ENCODE measurements at regions not wholly inside any gene's neighbourhood (a gene's known extent, or its start where the extent isn't known, plus 50 kb on each side); places are given as distances from the start of the nearest gene placed in this dataset.
A peak's percentile ranks its signal among the peaks of the same experiment; 100 is the strongest.

DNA sequence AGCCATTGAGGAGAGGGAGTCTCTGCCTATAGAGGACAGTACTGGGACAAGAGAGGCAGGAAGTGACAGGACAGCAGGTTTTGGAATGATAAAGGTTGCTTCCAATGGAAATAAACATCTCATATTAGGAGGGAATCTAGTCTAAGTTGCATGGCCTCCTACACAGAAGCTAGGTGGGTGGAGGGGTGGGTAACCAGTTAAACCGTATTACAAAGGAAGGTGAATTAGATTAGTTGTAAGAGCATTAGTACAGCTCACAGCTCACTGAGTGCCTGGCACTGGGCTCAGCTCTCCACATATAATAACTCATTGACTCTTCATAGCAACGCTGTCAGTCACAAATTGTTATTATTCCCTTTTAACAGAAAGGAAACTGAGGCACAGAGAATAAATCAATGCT, 468.1 kb downstream of the PTPRU start:
- DNase-seq = no peak

DNA sequence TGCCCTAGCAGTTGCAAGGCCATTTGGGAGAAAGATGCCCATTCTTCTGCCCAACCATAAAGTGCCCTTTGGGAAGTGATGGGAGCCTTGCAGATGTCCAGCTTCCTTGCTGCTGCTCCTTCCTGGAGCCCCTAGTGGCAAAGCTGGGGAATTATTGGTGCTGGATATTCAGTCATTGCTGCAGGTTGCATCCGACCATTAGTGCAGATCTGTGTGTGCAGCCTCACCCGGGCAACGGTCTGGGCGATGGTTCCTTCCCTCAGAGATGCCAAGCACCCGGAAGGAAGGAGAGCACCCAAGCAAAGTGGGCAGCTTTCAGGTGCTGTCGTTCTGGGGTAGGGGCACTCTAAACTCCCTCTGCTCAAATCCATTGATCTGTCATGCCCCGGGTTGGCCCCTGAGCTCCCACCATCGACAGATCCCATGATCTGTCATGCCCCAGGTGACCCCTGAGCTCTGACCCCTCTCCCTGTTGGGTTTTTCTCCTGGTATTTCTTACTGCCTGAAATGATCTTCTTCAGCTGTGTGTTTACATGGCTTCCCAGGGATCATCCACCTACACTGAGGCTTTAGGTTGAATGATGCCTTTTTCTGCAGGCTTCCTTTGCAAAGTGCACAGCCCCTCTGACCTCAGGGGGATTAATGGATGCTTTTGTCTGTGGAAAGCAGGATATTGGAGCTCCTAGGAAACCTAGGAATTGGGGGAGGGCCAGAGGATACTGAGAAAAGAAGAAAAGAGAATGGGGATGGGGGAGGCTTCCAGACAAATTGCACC, 467.5 kb downstream of the PTPRU start:
- no peak for DNase-seq

DNA sequence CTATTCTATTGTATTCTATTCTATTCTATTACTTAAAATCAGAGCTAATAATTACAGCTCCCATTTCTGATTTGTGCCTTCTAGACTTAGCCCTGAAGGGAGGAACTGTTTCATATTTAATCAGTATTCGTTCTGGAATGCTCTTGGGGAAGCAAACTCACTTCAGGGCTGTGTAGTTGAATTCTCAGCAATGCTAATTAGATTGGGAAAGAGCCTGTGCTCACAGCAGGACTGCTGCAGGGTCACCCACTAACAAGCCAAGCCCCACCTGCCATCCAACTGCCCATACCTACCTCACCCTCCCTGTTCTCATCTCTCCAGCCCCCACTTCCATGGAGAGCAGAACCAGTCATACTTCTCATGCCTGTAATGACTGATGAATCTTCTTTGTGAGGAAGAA, 464.2 kb downstream of the PTPRU start:
- DNase-seq = no peak

DNA sequence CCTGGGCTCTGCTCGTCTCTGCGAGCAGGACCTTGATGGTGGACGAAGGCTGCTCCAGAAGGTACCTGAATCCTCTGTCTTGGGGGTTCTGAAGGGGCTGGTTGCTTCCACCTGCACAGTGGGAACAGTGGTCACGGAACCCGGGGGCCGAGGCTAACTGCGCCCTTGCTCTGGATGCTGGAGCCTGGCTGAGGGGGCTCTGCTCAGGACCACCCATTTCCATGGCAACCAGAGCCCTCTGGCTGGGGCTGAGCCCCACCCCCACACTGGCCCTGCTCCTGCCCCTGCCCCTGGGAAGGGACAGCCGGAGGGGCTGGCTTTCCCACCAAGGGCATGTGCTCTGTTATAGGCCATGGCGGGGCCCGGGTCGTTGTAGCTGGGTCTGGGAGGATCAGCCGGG, 462.3 kb downstream of the PTPRU start:
- no peak for DNase-seq

DNA sequence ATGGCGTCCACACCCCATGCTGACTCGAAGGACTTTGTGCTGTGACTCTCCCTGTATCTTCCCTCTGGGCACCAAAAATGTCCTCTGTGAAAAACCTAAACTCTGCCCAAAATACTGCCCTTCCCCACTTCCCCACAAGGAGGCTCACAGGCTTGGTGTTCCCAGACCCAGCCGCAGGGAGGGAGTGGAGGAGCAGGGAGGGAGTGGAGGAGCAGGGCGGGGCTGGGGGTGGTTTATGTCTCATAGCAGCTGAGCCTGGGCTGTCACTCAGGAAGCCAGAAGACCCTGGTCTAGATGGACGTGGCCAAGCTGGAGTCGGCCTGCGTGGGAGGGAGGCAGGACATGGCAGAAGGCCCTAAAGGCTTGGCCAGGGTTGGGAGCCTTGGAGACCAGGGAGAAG, 461.7 kb downstream of the PTPRU start:
- DNase-seq = no peak

DNA sequence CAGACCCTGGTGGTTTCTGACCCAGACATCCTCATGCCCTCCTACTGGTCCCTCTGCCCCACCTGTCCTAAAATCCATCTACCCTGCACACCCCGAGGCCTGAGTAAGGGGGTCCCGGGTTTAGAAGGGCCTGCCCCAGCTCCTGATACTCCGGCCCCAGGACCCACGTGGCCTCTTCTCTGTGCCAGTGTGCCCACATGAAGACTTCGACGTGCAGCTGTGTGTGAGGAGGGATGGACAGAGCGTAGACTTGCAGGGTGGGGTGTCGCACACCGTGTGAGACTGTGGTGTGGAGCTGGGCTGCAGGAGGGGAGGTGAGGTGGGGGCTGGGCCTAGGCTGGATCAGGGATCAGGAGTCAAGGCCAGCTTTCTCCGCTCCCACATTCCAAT, 461.1 kb downstream of the PTPRU start:
- no peak for DNase-seq

DNA sequence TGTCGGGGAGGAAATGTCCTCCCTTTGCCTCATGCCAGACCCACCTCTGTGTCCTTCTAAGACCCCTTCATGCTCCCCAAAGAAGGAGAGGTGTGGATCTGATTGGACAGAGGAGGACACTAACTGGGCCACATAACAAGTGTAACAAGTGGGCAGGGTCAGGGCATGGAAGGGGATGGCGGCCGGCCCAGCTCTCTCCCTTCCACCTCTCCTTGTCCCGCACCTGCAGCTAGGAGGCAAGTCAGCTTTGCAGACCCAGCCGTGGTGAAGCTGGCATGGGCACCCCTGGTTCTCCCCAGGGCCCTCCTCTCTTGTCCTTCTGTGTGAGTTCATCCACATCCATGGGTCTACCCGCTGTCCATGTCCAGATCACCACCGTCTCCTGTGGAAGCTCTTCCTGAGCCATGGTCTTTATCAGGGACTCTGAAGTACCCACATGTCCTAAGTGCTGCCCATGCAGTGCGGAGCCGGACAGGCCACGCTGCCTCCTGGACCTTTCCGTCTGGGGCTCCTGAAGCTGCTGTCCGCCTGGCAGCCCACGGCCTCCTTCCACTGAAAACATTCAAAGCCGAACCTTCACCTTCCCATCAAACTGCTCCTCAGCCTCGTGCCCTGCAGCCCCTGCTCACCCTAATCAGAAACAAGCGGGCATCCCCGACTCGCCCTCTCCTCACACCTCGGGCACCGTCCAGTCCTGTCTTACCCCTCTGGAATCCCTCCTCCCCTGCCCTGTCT, 460.5 kb downstream of the PTPRU start:
- DNase-seq = no peak

DNA sequence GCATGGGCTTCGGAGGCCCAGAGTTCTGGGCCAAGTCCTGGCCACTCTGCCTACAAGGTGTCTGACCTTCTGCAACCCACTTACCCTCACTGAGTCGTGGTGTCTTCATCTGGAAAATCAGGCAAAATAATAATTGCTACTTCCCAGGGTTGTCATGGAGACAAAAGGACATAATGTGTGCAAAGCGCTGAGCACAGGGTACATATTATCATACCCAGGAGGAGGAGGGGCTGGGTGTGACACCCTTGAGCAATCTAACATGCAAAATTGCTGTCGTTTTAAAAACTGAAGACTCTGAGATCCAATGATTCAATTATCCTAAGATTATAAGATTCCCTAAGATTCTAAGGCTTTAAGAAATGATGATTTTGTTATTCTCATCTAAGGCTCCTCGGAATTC, 459.5 kb downstream of the PTPRU start:
- no peak for DNase-seq

DNA sequence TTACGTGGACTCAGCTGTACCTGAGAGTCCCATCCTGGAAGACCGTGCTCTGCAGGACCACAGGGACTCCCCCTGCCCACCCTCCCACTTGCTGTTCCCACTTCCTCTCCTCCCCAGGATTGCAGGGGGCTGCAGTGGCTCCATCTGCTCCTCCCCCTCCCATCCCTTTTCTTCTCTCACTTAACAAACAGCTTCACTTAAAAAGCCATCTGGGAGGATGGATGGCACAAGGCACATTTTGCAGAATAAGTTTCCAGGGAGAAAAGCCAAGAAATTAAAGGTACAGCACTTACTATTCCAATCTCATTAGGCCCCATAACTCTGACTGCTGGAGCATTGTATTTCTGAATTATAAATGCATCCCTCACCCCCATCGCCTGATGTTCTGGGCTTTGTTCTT, 458.7 kb downstream of the PTPRU start:
- DNase-seq = no peak

DNA sequence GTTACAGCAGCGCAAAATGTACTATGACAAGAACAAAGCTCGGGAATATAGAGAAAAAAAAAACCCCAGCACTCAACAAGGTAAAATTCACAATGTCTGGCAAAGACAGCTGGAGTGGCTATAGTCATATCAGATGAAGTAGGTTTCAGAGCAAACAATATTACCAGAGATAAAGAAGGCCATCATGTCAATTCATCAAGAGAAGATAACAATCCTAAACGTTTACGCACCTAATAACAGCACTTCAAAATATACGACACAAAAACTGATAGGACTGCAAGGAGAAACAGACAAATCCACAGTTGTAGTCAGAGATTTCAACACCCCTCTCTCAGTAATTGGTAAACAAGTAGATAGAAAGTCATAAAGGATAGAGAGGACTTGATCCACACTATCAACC, 455.2 kb downstream of the PTPRU start:
- DNase-seq = no peak

DNA sequence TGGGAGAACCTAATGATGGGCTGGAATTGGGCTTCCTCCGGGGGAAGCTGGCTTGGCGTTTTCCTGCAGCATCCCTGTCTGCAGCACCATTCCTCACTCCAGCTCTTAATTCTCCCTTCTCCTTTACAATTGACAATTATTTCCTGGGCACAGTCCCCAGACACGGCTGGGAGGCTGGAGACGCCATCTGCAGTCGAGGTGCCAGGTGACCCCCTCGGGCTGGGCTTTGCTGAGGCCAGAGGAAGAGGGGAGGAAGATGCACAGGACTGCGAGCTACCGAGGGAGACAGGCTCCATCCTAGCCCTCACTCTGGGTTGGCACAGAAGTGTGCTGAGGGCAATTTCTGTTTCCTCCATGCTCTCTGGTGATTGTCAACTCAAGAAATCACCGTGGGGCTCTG, 453.8 kb downstream of the PTPRU start:
- no peak for DNase-seq

DNA sequence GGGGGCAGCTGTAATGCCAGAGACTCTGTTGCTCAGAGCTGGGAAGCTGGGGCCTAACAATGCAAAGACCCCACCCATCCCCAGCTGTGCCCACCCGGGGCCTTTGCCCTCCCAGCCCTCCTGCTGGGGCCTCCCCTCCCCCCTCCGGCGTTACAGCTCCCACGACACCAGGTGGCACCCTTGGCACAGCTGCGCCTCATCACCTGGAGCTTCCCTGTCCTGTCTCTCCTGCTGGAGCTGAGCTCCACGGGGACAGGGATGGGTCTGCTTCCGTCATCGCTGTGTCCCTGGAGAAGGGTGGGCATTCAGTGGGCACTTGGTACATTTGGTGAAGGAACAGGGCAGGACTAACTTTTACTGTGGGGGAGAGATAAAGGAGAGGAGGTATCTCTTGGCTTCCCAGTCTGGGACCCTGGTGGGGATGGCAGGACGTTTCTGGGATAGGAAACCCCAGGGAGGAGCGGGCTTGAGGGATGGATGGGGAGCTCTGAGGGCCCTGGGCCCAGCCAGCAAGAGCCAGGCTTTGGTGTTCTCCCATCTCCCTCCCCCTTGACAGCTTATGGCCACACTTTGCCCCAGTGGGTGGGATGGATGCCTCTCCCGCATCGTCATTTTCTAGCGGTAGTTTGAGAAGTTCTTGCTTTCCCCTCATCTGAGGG, 453.2 kb downstream of the PTPRU start:
- no peak for DNase-seq

DNA sequence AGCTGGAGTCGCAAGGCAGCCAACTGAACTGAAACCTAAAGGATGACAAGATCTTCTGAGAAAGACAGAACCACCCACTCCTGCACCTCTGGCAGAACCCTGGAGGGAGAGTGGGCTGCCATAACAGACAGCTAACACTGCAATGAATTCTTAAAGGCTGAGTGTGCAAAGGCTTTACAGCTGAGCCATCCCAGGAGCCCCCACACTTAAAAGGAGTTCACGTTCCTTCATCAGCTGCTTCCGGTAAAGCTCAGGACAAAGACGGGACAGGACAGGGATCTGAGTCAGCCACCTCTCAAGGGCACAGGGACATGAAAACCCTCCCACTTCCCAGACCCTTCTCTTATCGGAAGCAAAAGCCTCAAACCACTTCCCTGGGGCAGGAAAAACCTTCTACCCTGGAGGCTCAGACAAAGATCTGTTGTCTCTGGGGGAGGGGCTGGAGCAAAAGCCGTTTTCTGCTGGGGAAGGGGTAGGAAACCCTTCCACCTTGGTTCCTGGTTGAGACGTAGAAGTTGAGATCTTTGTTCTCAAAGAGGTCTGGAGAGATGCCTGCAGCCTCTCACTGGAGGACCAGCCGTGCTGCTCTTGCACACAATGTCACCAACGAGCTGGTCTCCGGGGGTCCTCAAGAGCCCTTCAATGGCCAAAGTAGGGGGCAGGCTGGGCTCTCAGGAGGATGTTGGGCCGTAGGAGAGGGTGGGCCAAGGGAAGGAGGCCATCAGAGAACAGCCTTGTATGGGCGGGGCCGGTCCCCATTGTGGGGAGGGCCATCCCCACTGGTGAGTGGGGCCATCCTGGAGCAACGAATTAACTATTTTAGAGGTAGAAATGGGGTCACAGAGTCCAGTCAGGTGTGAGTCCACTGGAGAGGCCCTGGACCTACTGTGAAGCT, 452.4 kb downstream of the PTPRU start:
- no peak for DNase-seq

DNA sequence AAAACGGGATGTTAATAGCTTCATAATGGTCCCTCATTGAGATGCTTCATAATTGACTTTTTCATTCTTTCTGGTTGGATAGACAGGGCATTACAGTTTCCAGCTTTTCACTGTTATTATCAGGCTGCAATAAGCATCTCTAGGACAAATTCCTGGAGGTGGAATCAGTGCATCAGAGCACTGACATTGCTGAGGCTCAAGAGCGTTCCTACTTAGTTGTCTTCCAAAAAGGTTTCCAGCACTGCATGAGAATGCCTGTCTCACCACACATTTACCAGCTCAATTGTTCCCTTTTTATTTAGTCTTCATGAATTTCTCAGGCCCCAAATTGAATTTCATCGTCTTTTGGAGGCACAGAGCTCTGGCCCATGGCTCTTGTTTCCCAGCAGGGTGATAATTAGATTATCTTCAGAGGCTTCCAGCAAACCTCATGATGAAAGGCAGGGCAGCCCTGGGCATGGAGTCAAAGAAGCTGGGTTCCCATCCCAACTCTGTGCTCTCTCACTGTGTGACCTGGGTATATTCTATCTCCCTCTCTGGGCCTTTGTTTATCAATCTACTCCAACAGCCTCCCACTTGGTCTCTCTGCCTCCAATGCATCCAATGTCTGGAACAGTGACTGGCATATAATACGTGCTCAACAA, 451.4 kb downstream of the PTPRU start:
- no peak for DNase-seq

DNA sequence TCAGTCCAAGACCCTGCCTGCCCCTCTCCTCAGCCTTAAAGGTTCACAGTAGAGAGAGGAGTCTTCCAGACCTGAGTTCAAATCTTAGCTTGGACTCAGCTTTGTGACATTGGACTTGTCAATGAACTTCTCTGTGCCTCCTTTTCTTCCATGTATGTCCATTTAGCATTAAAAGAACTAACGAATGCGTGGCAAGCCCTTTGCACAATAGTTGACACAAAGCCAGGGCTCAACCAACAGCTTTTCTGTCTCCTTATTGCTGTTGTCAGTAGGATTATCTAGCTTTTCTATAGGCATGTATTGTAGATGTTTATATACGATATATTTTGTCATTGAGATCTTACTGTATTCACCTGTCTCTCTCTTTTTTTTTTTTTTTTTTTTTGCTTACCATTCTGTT, 450.8 kb downstream of the PTPRU start:
- DNase-seq = no peak

DNA sequence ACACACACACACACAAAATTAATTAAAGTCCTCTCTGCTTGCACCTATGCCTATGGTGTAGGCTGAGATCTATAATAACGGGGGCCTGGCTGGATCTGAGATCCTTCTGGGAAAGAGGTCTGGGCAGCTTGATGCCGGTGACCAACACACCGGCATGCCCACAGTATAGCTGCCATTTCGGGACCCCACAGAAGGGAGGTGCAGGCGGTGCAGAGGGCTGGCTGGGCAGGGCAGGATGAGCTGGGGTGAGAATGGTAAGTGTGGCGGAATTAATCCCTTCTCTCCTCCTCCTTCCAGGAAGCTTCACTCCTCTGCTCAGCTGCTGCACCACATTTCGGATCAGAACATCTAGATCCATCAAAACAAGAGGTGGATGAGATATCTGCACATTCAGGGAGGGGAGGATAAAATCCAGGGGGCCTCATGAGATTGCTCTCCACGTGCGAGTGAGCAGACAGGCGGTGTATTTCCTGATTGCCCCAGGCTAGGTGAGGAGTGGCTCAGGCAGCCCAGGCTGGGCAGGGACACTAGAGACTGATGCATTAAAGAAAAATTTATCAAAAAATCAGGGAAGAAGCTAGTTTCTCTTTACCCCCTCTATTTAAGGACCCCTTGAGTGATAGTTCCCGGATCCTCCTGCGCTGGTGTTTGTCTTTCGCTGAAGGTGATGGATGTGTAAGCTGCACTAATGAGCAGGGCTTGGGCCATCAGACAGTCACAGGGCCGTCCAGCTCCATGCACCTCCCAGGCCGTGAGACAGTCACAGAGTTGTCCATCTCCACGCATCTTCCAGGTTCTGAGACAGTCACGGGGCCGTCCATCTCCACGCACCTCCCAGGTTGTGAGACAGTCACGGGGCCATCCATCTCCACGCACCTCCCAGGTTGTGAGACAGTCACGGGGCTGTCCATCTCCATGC, 449.9 kb downstream of the PTPRU start:
- no peak for DNase-seq

DNA sequence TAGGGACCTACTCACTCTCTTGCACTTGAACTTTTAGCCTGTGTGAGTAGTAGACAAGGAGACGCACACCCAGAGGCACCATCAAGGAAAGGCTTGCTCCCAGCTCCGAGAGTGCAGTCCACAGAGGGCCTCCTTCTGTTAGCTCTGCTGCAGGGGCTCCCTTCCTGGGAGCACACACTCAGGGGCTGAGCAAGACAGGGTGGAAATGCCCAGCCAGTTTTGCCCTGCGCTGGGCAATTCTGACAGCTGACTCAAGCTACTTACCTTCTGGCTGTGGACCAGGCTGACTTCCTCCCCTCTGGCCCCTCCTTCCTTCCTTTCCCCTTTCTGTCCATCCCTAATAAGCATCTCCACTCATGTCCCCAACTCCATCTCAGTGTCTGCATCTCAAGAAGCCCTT, 449.1 kb downstream of the PTPRU start:
- DNase-seq = no peak

DNA sequence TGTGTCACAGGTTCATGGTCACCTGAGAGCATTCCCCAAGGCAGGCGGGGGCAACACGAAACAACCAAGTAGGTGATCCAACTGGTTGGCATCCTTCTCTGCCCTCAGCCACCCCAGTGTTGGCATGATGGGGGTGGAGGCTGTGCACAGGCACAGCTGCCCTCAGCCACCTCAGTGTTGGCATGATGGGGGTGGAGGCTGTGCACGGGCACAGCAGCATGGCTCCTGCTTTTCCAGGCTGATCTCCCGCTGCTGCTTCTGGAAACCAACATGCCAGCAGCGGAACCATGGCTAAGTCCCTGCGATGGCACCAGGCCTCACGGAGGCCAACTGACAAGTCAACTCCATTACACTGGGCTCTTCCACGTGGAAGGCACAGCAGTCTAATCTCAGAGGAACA, 447.8 kb downstream of the PTPRU start:
- DNase-seq = no peak

DNA sequence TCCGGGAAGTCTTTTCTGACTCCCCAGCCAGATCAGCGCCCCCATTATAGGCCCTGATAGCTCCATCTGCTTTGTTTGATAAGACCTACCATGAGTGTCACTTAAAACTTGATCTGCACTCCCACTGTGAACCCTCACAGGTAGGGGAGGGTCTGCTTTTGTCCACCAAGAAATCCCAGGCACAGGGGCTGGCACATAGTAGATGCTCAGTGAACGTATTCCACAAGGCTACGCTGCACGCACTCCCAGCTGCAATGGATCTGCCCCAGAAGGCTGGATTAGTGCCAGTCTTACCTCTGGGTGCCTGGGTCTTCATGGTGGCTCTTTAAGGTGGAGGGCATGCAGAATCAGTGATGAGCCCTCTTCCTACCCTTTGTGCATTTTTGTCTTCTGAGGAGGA, 447.1 kb downstream of the PTPRU start:
- DNase-seq = no peak

DNA sequence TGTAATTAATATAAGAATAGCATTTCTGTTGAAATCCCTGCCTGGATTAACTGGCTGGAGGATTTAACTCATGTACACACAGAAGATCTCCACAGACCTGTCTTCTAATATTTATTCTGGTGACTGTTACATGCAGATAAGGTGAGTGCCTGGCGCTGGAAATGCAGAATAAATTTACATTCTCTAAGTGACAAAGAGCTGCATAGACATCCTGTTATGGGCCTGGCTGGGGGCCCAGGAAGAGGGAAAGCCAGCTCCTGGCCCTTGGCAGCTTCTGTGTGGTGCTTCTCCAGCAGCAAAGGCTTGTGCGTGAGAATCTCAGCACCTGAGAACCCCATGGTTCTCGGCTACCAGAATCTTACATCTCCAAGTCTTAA, 446.6 kb downstream of the PTPRU start:
- DNase-seq = peak; percentile 69

DNA sequence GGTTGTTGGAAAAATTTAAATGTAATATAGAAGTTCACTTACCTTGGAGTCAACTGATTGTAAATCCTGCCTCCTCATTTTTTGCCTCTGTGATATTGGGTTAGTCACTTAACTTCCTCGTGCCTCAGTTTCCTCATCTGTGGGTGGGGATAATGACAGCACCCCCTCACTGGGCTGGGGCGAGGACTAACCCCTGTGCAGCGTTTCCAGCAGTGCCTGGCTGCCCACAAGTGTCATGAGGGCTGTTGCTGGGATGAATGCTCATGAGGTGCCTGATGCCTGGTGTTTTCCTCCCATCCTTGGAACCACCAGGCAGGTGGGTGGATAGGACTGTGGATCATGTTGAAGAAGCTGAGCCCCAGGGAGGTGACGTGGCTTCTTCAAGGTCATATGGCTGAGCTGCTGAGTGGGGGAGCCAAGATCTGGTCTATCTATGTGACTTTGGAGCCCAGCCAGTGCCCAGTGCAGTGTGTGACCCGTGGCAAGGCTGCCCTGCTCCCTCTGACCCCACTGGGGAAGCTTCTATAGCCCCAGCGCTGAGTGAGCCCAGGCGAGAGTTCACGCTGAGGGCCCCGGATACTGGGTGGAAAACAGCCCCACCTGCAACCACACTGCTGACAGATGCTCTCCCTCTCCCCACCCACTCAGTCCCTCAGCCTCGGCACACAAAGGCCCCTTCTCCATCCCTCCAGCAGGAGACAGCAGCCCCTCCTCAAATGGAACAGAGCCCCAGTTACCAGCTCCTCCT, 446.0 kb downstream of the PTPRU start:
- no peak for DNase-seq

Data from NCI-H1092 (cell line).